ENCODE measurements at regions not wholly inside any gene's neighbourhood (a gene's known extent, or its start where the extent isn't known, plus 50 kb on each side); places are given as distances from the start of the nearest gene placed in this dataset.

DNA sequence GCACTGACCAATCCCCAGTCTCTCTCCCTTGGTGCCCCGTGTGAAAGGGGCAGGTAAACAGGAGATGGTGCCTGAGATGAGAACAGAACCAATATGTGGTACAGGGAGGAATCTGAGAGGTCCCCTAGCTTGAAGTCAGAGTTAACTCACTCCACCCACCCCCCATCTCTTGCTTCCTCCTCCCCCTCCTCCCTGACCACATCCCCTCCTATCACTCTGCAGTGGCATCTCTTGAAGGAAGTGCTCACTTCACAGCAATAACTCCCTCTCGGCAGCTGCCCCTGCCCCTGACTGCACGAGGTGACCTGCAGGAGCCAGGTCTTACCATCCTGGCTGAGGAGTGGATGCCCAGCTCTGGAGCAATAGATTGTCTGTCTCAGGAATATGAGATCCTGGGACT is 224.0 kb downstream of the GAS1 start:
- Histone ChIP-seq H3K36me3 (ENCODE audit: control insufficient read depth, insufficient read depth, low read length) (no peaks in the 10 kb centered on the region), H3K4me1 (ENCODE audit: control insufficient read depth, insufficient read depth, low read length) (peaks cover 24% of the 10 kb centered on the region), H3K27ac (ENCODE audit: low read depth, low read length) (no peak overlapping the region), H3K9ac (ENCODE audit: low read length) (no peak overlapping the region), H3K27me3 (ENCODE audit: control insufficient read depth, insufficient read depth, low read length) (no peaks in the 10 kb centered on the region), H3K9me3 (ENCODE audit: control insufficient read depth, insufficient read depth, low read depth, low read length) (no peaks in the 10 kb centered on the region), H3K4me3 (ENCODE audit: low read depth, low read length) (no peak overlapping the region)

DNA sequence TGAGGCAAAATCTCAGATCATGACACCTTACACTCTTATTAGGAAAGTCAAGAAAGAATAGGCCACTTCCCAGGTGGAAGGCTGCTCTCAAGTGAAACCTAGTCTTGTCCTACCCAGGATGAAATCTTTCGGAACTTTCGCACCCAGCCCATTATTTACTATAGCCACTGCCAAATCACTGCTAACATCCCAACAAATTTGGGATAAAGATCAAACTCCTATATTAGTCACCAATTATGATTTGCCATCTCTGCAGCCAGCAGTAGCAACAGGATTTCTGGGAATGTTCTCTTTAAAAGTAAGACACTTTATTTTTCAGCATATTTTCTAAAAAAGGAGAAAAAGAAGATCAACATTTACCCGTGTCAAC is 224.6 kb downstream of the GAS1 start:
- Histone ChIP-seq H3K27me3 (ENCODE audit: control insufficient read depth, insufficient read depth, low read length) (no peaks in the 10 kb centered on the region), H3K27ac (ENCODE audit: low read depth, low read length) (no peak overlapping the region), H3K4me3 (ENCODE audit: low read depth, low read length) (no peak overlapping the region), H3K4me1 (ENCODE audit: control insufficient read depth, insufficient read depth, low read length) (peaks cover 24% of the 10 kb centered on the region), H3K9me3 (ENCODE audit: control insufficient read depth, insufficient read depth, low read depth, low read length) (no peaks in the 10 kb centered on the region), H3K36me3 (ENCODE audit: control insufficient read depth, insufficient read depth, low read length) (no peaks in the 10 kb centered on the region), H3K9ac (ENCODE audit: low read length) (no peak overlapping the region)

DNA sequence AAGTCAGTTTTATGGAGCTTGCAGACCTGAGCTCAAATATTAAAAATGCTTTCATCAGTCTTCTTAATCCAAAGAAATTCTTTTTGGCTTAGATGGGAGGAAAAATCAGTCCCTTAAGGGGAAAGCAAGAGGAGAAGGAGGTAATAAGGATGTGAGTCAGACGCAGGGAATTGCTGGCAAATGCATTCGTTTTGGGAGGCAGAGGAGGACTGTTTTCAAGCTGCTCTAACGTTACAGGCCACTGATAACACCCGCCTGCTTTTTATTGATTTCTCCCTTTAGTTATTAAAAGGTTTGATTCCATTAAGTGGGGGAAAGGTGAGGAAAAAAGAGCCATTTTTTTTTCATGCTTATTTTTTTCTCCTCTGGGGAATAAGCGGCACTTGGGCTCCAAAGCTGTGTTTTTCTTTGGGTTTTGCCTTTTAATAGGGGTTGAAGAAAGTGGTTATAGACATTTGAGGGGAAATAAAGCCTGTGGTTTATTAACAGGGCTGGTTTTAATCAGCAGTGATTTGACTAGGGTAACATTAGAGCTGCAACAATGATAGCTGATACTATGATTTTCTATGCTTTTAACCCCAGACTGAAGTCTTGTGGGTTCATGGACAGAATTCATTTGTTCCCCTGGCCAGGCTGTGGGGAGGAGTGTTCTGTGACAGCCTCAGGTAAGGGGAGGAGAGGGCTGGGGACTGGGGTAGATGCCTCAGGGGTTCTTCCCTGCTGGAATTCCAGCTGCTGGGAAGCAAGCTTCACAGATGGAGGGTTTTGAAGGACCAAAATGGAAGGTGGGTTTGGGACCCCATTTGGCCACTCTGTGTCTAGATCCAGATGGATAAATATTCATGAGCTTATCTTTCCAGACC is 225.2 kb downstream of the GAS1 start:
- Histone ChIP-seq H3K4me3 (ENCODE audit: low read depth, low read length) (no peak overlapping the region), H3K27me3 (ENCODE audit: control insufficient read depth, insufficient read depth, low read length) (no peaks in the 10 kb centered on the region), H3K4me1 (ENCODE audit: control insufficient read depth, insufficient read depth, low read length) (peaks cover 24% of the 10 kb centered on the region), H3K9me3 (ENCODE audit: control insufficient read depth, insufficient read depth, low read depth, low read length) (no peaks in the 10 kb centered on the region), H3K9ac (ENCODE audit: low read length) (no peak overlapping the region), H3K36me3 (ENCODE audit: control insufficient read depth, insufficient read depth, low read length) (no peaks in the 10 kb centered on the region), H3K27ac (ENCODE audit: low read depth, low read length) (no peak overlapping the region; the same call in 1 of the 2 replicates)

DNA sequence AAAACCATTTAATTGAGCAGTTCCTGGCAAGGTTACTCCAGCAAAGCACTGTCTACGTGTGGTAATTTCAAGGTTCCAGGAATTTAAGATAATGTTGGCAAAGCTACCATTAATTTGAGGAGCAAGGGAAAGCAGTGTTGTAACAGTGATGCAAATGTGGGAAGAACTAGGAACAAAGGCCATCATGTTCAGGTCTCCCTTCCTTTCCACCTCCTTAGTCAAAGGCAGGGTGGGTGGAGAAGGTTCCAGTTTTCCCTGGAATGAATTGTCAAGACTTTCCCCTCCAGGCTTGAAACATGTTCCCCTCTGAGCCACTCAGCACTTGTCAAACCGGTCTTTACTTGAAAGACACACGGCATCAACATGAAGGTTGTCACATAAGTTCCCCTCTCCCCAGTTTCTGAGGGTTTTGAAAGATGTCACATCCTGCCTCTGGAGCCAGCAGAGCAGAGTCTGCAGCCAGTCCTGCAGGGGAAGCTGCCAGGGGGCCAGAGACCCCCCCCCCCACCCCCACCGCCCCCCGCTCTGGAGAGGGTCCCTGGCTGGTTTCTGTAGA is 226.0 kb downstream of the GAS1 start:
- no peaks in the 10 kb centered on the region for H3K36me3 ChIP-seq (ENCODE audit: control insufficient read depth, insufficient read depth, low read length)
- peaks cover 24% of the 10 kb centered on the region for H3K4me1 ChIP-seq (ENCODE audit: control insufficient read depth, insufficient read depth, low read length)
- H3K4me3 ChIP-seq (ENCODE audit: low read depth, low read length), result no peak overlapping the region
- H3K9ac ChIP-seq (ENCODE audit: low read length), result no peak overlapping the region
- no peaks in the 10 kb centered on the region for H3K9me3 ChIP-seq (ENCODE audit: control insufficient read depth, insufficient read depth, low read depth, low read length)
- no peaks in the 10 kb centered on the region for H3K27me3 ChIP-seq (ENCODE audit: control insufficient read depth, insufficient read depth, low read length)
- H3K27ac ChIP-seq (ENCODE audit: low read depth, low read length), result no peak overlapping the region; the same call in 1 of the 2 replicates

DNA sequence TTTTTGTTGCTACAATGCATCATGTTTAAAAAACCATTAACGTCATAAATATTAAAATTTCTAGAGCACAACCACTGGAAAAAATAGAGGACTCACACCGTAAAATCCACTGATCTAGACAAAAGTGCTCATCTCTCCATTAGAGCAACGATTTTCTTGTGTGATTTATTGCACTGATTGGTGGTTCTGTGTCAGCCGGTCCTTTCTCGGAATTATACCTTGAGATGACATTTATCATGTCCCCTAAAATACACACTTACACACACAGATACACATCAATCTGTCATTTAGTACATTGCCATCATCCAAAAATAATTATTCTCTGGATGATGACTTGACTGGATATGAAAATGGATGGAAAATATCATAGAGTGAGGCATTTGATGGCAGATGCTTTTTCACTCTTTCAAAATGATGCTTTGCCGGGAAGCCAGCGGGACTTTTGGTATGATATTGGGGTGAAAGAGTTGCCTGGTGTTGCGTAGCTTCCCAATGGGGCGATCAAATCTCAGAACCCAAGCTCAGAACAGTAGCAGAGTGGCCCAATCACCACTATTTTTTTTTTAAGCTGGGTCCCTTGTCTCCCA is 226.6 kb downstream of the GAS1 start:
- H3K4me1 ChIP-seq (ENCODE audit: control insufficient read depth, insufficient read depth, low read length), result peaks cover 24% of the 10 kb centered on the region
- H3K4me3 ChIP-seq (ENCODE audit: low read depth, low read length), result no peak overlapping the region
- no peaks in the 10 kb centered on the region for H3K27me3 ChIP-seq (ENCODE audit: control insufficient read depth, insufficient read depth, low read length)
- H3K27ac ChIP-seq (ENCODE audit: low read depth, low read length), result no peak overlapping the region
- H3K9me3 ChIP-seq (ENCODE audit: control insufficient read depth, insufficient read depth, low read depth, low read length), result no peaks in the 10 kb centered on the region
- no peak overlapping the region for H3K9ac ChIP-seq (ENCODE audit: low read length)
- no peaks in the 10 kb centered on the region for H3K36me3 ChIP-seq (ENCODE audit: control insufficient read depth, insufficient read depth, low read length)

DNA sequence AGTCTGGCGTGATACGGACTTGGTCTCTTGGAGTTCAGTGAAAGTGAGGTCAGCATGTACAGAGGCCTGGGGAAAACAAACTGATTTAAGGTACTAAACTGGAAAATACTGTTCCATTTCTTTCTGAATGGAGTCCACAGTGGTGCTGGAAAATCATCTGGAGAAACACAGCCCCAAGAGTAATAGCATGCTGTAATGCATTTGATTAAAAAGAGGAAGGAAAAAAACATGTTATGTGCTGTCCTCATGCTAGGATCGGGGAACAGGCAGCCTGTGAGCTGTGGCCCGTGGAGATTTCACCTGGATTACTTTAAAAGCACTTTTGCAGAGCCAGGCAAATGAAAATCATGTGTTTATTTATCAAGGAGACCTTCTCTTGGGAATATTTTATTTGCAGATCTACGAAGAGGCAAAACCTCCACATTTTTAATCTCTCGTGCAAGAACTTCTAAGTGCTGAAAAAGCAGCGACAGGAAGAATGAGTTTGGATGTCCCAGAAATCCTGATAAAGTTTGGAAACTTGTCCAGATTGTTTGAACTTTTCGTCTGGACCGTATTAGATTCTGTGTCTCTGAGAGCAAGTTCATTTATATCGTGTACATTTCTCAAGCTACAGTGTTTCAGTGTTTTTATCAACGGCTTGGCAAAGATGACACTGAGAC is 228.8 kb downstream of the GAS1 start:
- H3K4me1 ChIP-seq (ENCODE audit: control insufficient read depth, insufficient read depth, low read length), result peaks cover 24% of the 10 kb centered on the region
- no peaks in the 10 kb centered on the region for H3K9me3 ChIP-seq (ENCODE audit: control insufficient read depth, insufficient read depth, low read depth, low read length)
- H3K36me3 ChIP-seq (ENCODE audit: control insufficient read depth, insufficient read depth, low read length), result no peaks in the 10 kb centered on the region
- no peak overlapping the region for H3K9ac ChIP-seq (ENCODE audit: low read length)
- H3K4me3 ChIP-seq (ENCODE audit: low read depth, low read length), result no peak overlapping the region
- no peaks in the 10 kb centered on the region for H3K27me3 ChIP-seq (ENCODE audit: control insufficient read depth, insufficient read depth, low read length)
- H3K27ac ChIP-seq (ENCODE audit: low read depth, low read length), result no peak overlapping the region

DNA sequence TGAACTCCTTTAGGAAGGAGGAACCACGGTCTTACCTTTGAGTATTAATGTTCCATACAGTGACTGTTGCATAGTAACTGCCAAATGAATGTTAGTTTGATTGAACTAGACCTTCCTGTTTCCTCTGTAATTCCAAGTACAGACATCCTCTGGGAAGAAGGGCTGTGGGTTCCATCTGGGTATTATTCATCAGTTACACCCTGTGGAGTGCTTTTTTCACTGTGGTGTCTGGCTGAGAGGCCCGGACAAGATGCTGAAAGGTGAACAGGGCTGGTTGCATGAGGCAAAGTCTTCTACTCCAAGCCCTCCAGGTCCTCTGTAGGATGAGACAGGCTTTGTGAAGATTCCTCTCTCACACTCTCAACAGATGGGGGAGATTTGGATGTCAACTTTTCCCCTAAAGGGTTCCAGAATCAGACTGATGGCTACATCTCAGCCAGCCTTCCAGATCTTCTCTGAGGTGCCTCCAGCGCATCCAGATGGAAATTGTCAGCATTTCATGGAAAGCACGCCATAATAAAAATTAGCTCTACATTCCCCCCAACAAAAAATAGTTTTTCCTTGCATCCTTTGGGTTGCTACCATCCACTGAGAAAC is 230.9 kb downstream of the GAS1 start:
- Histone ChIP-seq H3K4me1 (ENCODE audit: control insufficient read depth, insufficient read depth, low read length) (peaks cover 6% of the 10 kb centered on the region), H3K27me3 (ENCODE audit: control insufficient read depth, insufficient read depth, low read length) (no peaks in the 10 kb centered on the region), H3K4me3 (ENCODE audit: low read depth, low read length) (no peak overlapping the region), H3K9ac (ENCODE audit: low read length) (no peak overlapping the region), H3K27ac (ENCODE audit: low read depth, low read length) (no peak overlapping the region), H3K36me3 (ENCODE audit: control insufficient read depth, insufficient read depth, low read length) (no peaks in the 10 kb centered on the region), H3K9me3 (ENCODE audit: control insufficient read depth, insufficient read depth, low read depth, low read length) (no peaks in the 10 kb centered on the region)

DNA sequence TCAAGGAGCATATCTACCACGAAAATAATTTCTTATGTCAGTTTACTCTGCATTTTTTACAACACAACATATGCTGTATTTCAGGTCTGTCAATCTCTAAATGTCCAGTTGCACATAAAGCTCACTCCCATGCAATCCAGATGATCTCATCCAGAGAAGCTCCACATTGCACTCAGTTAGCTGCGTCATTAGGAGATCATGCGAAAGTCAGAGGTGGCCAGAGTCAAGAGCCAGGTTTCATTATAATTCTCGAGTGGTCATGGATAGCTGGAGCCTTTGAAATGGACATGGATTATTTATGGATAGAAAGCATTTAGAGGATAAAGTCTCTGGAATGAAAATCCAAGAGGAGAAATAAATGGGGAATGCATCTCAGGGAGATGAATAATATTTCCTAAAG is 232.3 kb downstream of the GAS1 start:
- Histone ChIP-seq H3K4me3 (ENCODE audit: low read depth, low read length) (no peak overlapping the region), H3K27me3 (ENCODE audit: control insufficient read depth, insufficient read depth, low read length) (no peaks in the 10 kb centered on the region), H3K4me1 (ENCODE audit: control insufficient read depth, insufficient read depth, low read length) (no peaks in the 10 kb centered on the region), H3K9ac (ENCODE audit: low read length) (no peak overlapping the region), H3K36me3 (ENCODE audit: control insufficient read depth, insufficient read depth, low read length) (no peaks in the 10 kb centered on the region), H3K9me3 (ENCODE audit: control insufficient read depth, insufficient read depth, low read depth, low read length) (no peaks in the 10 kb centered on the region), H3K27ac (ENCODE audit: low read depth, low read length) (no peak overlapping the region)

DNA sequence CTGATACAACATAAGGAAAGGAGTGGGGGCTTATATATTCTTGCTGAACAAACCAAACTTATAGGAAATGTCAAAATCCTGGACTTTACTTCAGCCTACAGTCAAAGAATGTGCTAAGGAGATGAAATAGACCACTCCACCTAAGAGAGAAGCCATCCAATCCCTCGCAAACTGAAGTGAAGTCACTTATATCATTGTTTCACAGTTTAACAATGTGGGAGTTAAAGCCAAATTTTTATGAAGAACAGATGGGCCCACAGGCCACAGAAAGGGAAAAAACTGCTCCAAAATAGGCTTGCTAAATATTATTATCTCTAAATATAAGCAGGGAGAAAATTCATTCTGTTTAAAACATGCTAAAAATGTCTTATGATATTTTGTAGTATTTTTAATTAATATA is 233.3 kb downstream of the GAS1 start:
- H3K36me3 ChIP-seq (ENCODE audit: control insufficient read depth, insufficient read depth, low read length), result no peaks in the 10 kb centered on the region
- no peak overlapping the region for H3K27ac ChIP-seq (ENCODE audit: low read depth, low read length)
- H3K4me3 ChIP-seq (ENCODE audit: low read depth, low read length), result no peak overlapping the region
- H3K27me3 ChIP-seq (ENCODE audit: control insufficient read depth, insufficient read depth, low read length), result no peaks in the 10 kb centered on the region
- H3K9ac ChIP-seq (ENCODE audit: low read length), result no peak overlapping the region
- no peaks in the 10 kb centered on the region for H3K9me3 ChIP-seq (ENCODE audit: control insufficient read depth, insufficient read depth, low read depth, low read length)
- H3K4me1 ChIP-seq (ENCODE audit: control insufficient read depth, insufficient read depth, low read length), result no peaks in the 10 kb centered on the region

DNA sequence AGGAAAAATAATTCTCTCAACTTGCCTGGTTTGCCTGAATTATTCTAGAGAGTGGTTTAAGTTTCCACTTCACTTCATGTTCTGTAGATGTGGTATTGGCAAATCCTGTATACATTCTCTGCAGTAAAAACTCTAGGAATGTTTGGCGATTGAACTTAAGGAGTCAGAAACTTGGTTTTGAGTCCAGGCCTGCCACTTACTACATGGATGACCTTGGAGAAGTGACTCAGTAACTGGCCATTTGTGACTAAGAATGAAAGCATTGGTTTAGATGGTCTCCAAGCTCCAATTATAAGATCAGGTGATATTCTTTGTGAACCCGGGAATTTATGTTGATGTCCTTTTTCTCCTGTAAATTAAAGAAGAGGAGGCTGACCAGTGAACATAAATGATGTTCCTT is 233.8 kb downstream of the GAS1 start:
- Histone ChIP-seq H3K4me3 (ENCODE audit: low read depth, low read length) (no peak overlapping the region), H3K27me3 (ENCODE audit: control insufficient read depth, insufficient read depth, low read length) (no peaks in the 10 kb centered on the region), H3K9me3 (ENCODE audit: control insufficient read depth, insufficient read depth, low read depth, low read length) (no peaks in the 10 kb centered on the region), H3K4me1 (ENCODE audit: control insufficient read depth, insufficient read depth, low read length) (no peaks in the 10 kb centered on the region), H3K36me3 (ENCODE audit: control insufficient read depth, insufficient read depth, low read length) (no peaks in the 10 kb centered on the region), H3K9ac (ENCODE audit: low read length) (no peak overlapping the region), H3K27ac (ENCODE audit: low read depth, low read length) (no peak overlapping the region)
